B cell (primary cell): ENCODE measurements at regions not wholly inside any gene's neighbourhood (a gene's known extent, or its start where the extent isn't known, plus 50 kb on each side); places are given as distances from the start of the nearest gene placed in this dataset.

Source experiments
- ATAC-seq: fragments of 200-7000 bp; cut with Tn5 transposase; one replicate; pipeline ENCODE4 v1.10.0; 2021; ENCODE audit warnings: low read depth, mild to moderate bottlenecking, moderate number of reproducible peaks, moderate library complexity
- CTCF ChIA-PET: fragments of 350-600 bp; sonication (Branson Sonifier 250); formaldehyde crosslinking; loops from one replicate; lab custom pipeline; 2021; ENCODE audit warnings: antibody characterized with exemption, inconsistent platforms; lab: Charles Lee
- POLR2A ChIA-PET: fragments of 350-600 bp; sonication (Branson Sonifier 250); formaldehyde crosslinking; loops from one replicate; lab custom pipeline; 2021; ENCODE audit warnings: antibody characterized with exemption; lab: Charles Lee
- DNase-seq: peaks from one replicate; pipeline ENCODE4 v3.0.0; 2013
- H2AFZ ChIP-seq: 2 replicates; pipeline ENCODE4 v1.6.1; 2012; ENCODE audit warnings: mild to moderate bottlenecking, low read depth, low read length; ENCODE audit not compliant: insufficient read depth, poor library complexity, severe bottlenecking
- H3K27ac ChIP-seq, 2 donors: 1 replicate in 1 of 2; 2 replicates in 1 of 2; pipeline ENCODE4 v1.5.1; 2012 to 2013; ENCODE audit warnings: low read length in 2 of 2, mild to moderate bottlenecking in 2 of 2, moderate library complexity in 1 of 2
- H3K27me3 ChIP-seq, 4 experiments: fragments of 200-600 bp in 1 of 4; sonication (generic) in 1 of 4; replicated peaks in 1 of 4; 1 replicate in 2 of 4; 2 replicates in 2 of 4; pipeline versions ENCODE4 v1.6.1 to v1.7.0; 2013 to 2016; ENCODE audit warnings: low read length in 3 of 4, mild to moderate bottlenecking in 2 of 4, mixed read lengths in 1 of 4, moderate library complexity in 1 of 4; ENCODE audit not compliant: insufficient read depth in 4 of 4, control insufficient read depth in 3 of 4; ENCODE audit errors: control extremely low read depth in 1 of 4
- H3K36me3 ChIP-seq, 2 experiments: replicated peaks in 1 of 2; 1 replicate in 1 of 2; 2 replicates in 1 of 2; pipeline versions ENCODE4 v1.6.1 to v1.7.1; 2013; ENCODE audit warnings: low read length in 1 of 2; ENCODE audit not compliant: insufficient read depth in 2 of 2, control insufficient read depth in 1 of 2; ENCODE audit errors: control extremely low read depth in 1 of 2, extremely low read depth in 1 of 2
- H3K4me1 ChIP-seq, 2 donors: fragments of 200-600 bp in 1 of 2; sonication (generic) in 1 of 2; 1 replicate in 1 of 2; 2 replicates in 1 of 2; pipeline versions ENCODE4 v1.5.1 to v1.6.1; 2013 to 2017; ENCODE audit warnings: low read length in 2 of 2; ENCODE audit not compliant: control insufficient read depth in 2 of 2, insufficient read depth in 2 of 2
- H3K4me2 ChIP-seq: replicated peaks from 2 replicates; pipeline ENCODE3; 2012; ENCODE audit warnings: mild to moderate bottlenecking, low read depth, low read length; ENCODE audit not compliant: poor library complexity, severe bottlenecking
- H3K4me3 ChIP-seq, 5 experiments: fragments of 200-600 bp in 1 of 5; sonication (generic) in 1 of 5; 1 replicate in 3 of 5; 2 replicates in 2 of 5; pipeline versions ENCODE4 v1.5.1 to v1.7.0; 2011 to 2016; ENCODE audit warnings: low read length in 4 of 5, mild to moderate bottlenecking in 4 of 5, low read depth in 2 of 5, control low read depth in 1 of 5, moderate library complexity in 1 of 5; ENCODE audit not compliant: insufficient read depth in 1 of 5; ENCODE audit errors: control extremely low read depth in 1 of 5, extremely low read depth in 1 of 5
- H3K79me2 ChIP-seq: fragments of 200-600 bp; sonication (generic); one replicate; pipeline ENCODE4 v1.6.0; 2016; ENCODE audit warnings: low read length; ENCODE audit not compliant: control insufficient read depth, insufficient read depth
- H3K9ac ChIP-seq: fragments of 200-600 bp; sonication (generic); 2 replicates; pipeline ENCODE4 v1.6.1; 2017; ENCODE audit warnings: mild to moderate bottlenecking, low read length, moderate library complexity
- H3K9me3 ChIP-seq, 3 donors: one replicate each; pipeline versions ENCODE4 v1.6.1 to v1.7.1; 2013; ENCODE audit warnings: low read length in 2 of 3; ENCODE audit not compliant: control insufficient read depth in 2 of 3, insufficient read depth in 1 of 3; ENCODE audit errors: control extremely low read depth in 1 of 3
- H4K20me1 ChIP-seq: 2 replicates; pipeline ENCODE4 v1.6.0; 2012; ENCODE audit warnings: mild to moderate bottlenecking, low read length; ENCODE audit not compliant: insufficient read depth, control insufficient read depth, poor library complexity, severe bottlenecking
- H3K27ac Mint-ChIP-seq: one replicate; pipeline ENCODE4 v1.8.0; 2021; ENCODE audit warnings: mixed read lengths
- H3K27me3 Mint-ChIP-seq: one replicate; pipeline ENCODE4 v1.8.0; 2021; ENCODE audit warnings: mixed read lengths
- H3K4me1 Mint-ChIP-seq: one replicate; pipeline ENCODE4 v1.8.0; 2021; ENCODE audit warnings: mixed read lengths
- H3K4me3 Mint-ChIP-seq: one replicate; pipeline ENCODE4 v1.8.0; 2021; ENCODE audit warnings: mixed read lengths
- H3K9me3 Mint-ChIP-seq: one replicate; pipeline ENCODE4 v1.8.0; 2022; ENCODE audit warnings: mixed read lengths; ENCODE audit not compliant: insufficient read depth
- CTCF ChIP-seq: fragments of 200-600 bp; IDR thresholded peaks from one replicate; pipeline ENCODE4 v1.8.0; 2022; ENCODE audit warnings: antibody characterized with exemption, mild to moderate bottlenecking
- EZH2 ChIP-seq: IDR thresholded peaks from 2 replicates; pipeline ENCODE4 v1.6.1; 2012; ENCODE audit warnings: borderline replicate concordance, low read depth, mild to moderate bottlenecking, moderate library complexity, low read length; ENCODE audit not compliant: insufficient read depth, poor library complexity, severe bottlenecking
- WGBS: methylation state at CpG from one replicate; pipeline ENCODE4 v1.1.5; 2013; ENCODE audit warnings: missing lambda C conversion rate; ENCODE audit not compliant: insufficient coverage; 5-methylcytosine and 5-hydroxymethylcytosine counted together
- intact Hi-C: fragments of 100-400 bp; cut with micrococcal nuclease; formaldehyde crosslinking; loops from one replicate; pipeline ENCODE4 v1.10.0; 2022

GRCh38 chr6:78031228-78031627 lies 378.4 kb downstream of the MEI4 start:
- POLR2A ChIA-PET, result no interaction called here
- CTCF ChIA-PET, result no interaction called here
- Histone ChIP-seq H3K27ac (no peak overlapping the region), H4K20me1 (no peaks in the 10 kb centered on the region), H3K4me1 (no peaks in the 10 kb centered on the region), H3K9ac (no peak overlapping the region), H3K4me3 (no peak overlapping the region), H3K9me3 (no peaks in the 10 kb centered on the region), H3K4me2 (no peak overlapping the region), H3K36me3 (no peaks in the 10 kb centered on the region), H2AFZ (no peak overlapping the region), H3K27me3 (no peaks in the 10 kb centered on the region), H3K79me2 (no peaks in the 10 kb centered on the region)
- Mint-ChIP-seq H3K4me1 (no peaks in the 10 kb centered on the region), H3K9me3 (no peaks in the 10 kb centered on the region), H3K27ac (no peak overlapping the region), H3K27me3 (no peaks in the 10 kb centered on the region), H3K4me3 (no peak overlapping the region)
- DNase-seq (no peak), ATAC-seq (no peak)
- intact Hi-C loops, result no loop called here
- TF ChIP-seq CTCF, result no peak
- TF ChIP-seq EZH2, result no peak

- no peaks in the 10 kb centered on the region for H3K36me3 ChIP-seq
- intact Hi-C loops, result no loop called here
- no peaks in the 10 kb centered on the region for H3K9me3 ChIP-seq
- no peaks in the 10 kb centered on the region for H3K27me3 Mint-ChIP-seq
- H4K20me1 ChIP-seq, result no peaks in the 10 kb centered on the region
- ChIA-PET POLR2A (no interaction called here), CTCF (no interaction called here)
- DNase-seq, result no peak
- H2AFZ ChIP-seq, result no peak overlapping the region
- no peak overlapping the region for H3K4me2 ChIP-seq
- H3K4me3 Mint-ChIP-seq, result no peak overlapping the region
- H3K4me1 ChIP-seq, result no peaks in the 10 kb centered on the region
- no peaks in the 10 kb centered on the region for H3K4me1 Mint-ChIP-seq
- H3K27me3 ChIP-seq, result no peaks in the 10 kb centered on the region
- no CpG with 5 or more reads among the region's 1 CpG for WGBS
- H3K79me2 ChIP-seq, result no peaks in the 10 kb centered on the region
- H3K27ac Mint-ChIP-seq, result no peak overlapping the region
- H3K9me3 Mint-ChIP-seq, result peaks cover 8% of the 10 kb centered on the region
- no peak overlapping the region for H3K4me3 ChIP-seq
- ATAC-seq, result no peak
- H3K9ac ChIP-seq, result no peak overlapping the region
- TF ChIP-seq EZH2 (no peak), CTCF (no peak)
- no peak overlapping the region for H3K27ac ChIP-seq
Measured at GRCh38 chr6:78059171-78059570, 406.3 kb downstream of the MEI4 start.
